ENCODE measurements at regions not wholly inside any gene's neighbourhood (a gene's known extent, or its start where the extent isn't known, plus 50 kb on each side); places are given as distances from the start of the nearest gene placed in this dataset.

DNA sequence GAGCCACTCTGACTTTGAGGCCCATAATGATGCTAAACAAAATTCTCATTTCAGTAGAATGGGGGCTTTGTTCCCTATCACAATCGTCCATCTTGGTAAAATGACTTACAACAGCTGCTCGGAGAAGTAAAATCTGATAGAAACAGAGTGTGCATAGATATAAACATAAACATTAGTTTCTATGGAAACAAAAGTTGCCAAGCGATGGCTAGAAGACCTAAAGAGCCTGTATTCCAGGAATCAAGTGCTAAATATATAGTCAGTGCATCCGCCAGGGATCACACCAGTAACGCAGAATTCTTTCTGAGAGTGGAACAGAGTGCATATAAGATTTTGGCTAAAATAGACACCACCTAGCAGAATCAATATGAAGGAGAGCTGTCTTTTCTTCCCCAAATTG lies 91.2 kb upstream of the KAZN start (continued):
- TF ChIP-seq FIP1L1 (IDR thresholded peaks at IDR 0.05; ENCODE audit: borderline replicate concordance, insufficient read depth, low read depth, low read length) (no peak), IRX3 (CRISPR knock-in tag; IDR thresholded peaks at IDR 0.05; ENCODE audit: borderline replicate concordance, low read depth) (no peak), ZNF235 (CRISPR knock-in tag; IDR thresholded peaks at IDR 0.05; ENCODE audit: borderline replicate concordance) (no peak), ELF3 (CRISPR knock-in tag; IDR thresholded peaks at IDR 0.05) (no peak), MIER2 (CRISPR knock-in tag; IDR thresholded peaks at IDR 0.05) (no peak), TEAD2 (CRISPR knock-in tag; IDR thresholded peaks at IDR 0.05) (no peak), MAZ (IDR thresholded peaks at IDR 0.05; ENCODE audit: borderline replicate concordance, low read depth, low read length) (no peak), MAZ (CRISPR knock-in tag; IDR thresholded peaks at IDR 0.05; ENCODE audit: low read depth) (no peak), ZC3H4 (CRISPR knock-in tag; IDR thresholded peaks at IDR 0.05; ENCODE audit: borderline replicate concordance) (no peak), ZBTB10 (CRISPR knock-in tag; IDR thresholded peaks at IDR 0.05; ENCODE audit: borderline replicate concordance) (no peak), MYC (CRISPR knock-in tag; IDR thresholded peaks at IDR 0.05; ENCODE audit: borderline replicate concordance) (no peak)
- TF ChIP-seq, protein P1, sequence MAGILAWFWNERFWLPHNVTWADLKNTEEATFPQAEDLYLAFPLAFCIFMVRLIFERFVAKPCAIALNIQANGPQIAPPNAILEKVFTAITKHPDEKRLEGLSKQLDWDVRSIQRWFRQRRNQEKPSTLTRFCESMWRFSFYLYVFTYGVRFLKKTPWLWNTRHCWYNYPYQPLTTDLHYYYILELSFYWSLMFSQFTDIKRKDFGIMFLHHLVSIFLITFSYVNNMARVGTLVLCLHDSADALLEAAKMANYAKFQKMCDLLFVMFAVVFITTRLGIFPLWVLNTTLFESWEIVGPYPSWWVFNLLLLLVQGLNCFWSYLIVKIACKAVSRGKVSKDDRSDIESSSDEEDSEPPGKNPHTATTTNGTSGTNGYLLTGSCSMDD (CRISPR knock-in tag; IDR thresholded peaks at IDR 0.05), result no peak
- TF ChIP-seq, protein P2, sequence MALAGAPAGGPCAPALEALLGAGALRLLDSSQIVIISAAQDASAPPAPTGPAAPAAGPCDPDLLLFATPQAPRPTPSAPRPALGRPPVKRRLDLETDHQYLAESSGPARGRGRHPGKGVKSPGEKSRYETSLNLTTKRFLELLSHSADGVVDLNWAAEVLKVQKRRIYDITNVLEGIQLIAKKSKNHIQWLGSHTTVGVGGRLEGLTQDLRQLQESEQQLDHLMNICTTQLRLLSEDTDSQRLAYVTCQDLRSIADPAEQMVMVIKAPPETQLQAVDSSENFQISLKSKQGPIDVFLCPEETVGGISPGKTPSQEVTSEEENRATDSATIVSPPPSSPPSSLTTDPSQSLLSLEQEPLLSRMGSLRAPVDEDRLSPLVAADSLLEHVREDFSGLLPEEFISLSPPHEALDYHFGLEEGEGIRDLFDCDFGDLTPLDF (CRISPR knock-in tag; IDR thresholded peaks at IDR 0.05), result no peak
- TF ChIP-seq, protein P3, sequence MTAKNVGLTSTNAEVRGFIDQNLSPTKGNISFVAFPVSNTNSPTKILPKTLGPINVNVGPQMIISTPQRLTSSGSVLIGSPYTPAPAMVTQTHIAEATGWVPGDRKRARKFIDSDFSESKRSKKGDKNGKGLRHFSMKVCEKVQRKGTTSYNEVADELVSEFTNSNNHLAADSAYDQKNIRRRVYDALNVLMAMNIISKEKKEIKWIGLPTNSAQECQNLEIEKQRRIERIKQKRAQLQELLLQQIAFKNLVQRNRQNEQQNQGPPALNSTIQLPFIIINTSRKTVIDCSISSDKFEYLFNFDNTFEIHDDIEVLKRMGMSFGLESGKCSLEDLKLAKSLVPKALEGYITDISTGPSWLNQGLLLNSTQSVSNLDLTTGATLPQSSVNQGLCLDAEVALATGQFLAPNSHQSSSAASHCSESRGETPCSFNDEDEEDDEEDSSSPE (CRISPR knock-in tag; IDR thresholded peaks at IDR 0.05), result no peak
- TF ChIP-seq, protein P4, sequence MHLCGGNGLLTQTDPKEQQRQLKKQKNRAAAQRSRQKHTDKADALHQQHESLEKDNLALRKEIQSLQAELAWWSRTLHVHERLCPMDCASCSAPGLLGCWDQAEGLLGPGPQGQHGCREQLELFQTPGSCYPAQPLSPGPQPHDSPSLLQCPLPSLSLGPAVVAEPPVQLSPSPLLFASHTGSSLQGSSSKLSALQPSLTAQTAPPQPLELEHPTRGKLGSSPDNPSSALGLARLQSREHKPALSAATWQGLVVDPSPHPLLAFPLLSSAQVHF (CRISPR knock-in tag; IDR thresholded peaks at IDR 0.05), result no peak
